Osteocyte (in vitro differentiated cells): ENCODE measurements at regions not wholly inside any gene's neighbourhood (a gene's known extent, or its start where the extent isn't known, plus 50 kb on each side); places are given as distances from the start of the nearest gene placed in this dataset.

Experiments
- DNase-seq: peaks from one replicate; pipeline ENCODE4 v3.0.0; 2021; ENCODE audit warnings: mixed read lengths; ENCODE audit not compliant: unreplicated experiment; ENCODE audit errors: extremely low spot score
- H3K27ac Mint-ChIP-seq: one replicate; pipeline ENCODE4 v1.8.0; 2021; ENCODE audit warnings: mild to moderate bottlenecking, mixed read lengths; ENCODE audit not compliant: unreplicated experiment
- H3K27me3 Mint-ChIP-seq: one replicate; pipeline ENCODE4 v1.8.0; 2021; ENCODE audit warnings: mixed read lengths; ENCODE audit not compliant: unreplicated experiment
- H3K36me3 Mint-ChIP-seq: one replicate; pipeline ENCODE4 v1.8.0; 2021; ENCODE audit warnings: mixed read lengths; ENCODE audit not compliant: unreplicated experiment
- H3K4me1 Mint-ChIP-seq: one replicate; pipeline ENCODE4 v1.8.0; 2021; ENCODE audit warnings: mixed read lengths; ENCODE audit not compliant: unreplicated experiment
- H3K4me3 Mint-ChIP-seq: one replicate; pipeline ENCODE4 v1.8.0; 2021; ENCODE audit warnings: mild to moderate bottlenecking, moderate library complexity, mixed read lengths; ENCODE audit not compliant: unreplicated experiment
- H3K9me3 Mint-ChIP-seq: one replicate; pipeline ENCODE4 v1.8.0; 2021; ENCODE audit warnings: mixed read lengths; ENCODE audit not compliant: unreplicated experiment
- CTCF ChIP-seq: fragments of 200-600 bp; sonication (generic); IDR thresholded peaks from 2 replicates; pipeline ENCODE4 v1.5.0; 2021; ENCODE audit warnings: antibody characterized with exemption, mild to moderate bottlenecking, moderate library complexity

GRCh38 chr14:53744857-53745256 lies 211.8 kb downstream of the BMP4 start:
- H3K9me3 Mint-ChIP-seq, result no peaks in the 10 kb centered on the region
- DNase-seq, result no peak
- H3K27ac Mint-ChIP-seq, result no peak overlapping the region
- peaks cover 15% of the 10 kb centered on the region for H3K4me1 Mint-ChIP-seq
- H3K27me3 Mint-ChIP-seq, result peaks cover 5% of the 10 kb centered on the region
- no peak for TF ChIP-seq CTCF
- no peak overlapping the region for H3K4me3 Mint-ChIP-seq
- no peaks in the 10 kb centered on the region for H3K36me3 Mint-ChIP-seq

GRCh38 chr14:53743371-53743770 lies 213.3 kb downstream of the BMP4 start:
- Mint-ChIP-seq H3K27ac (no peak overlapping the region), H3K4me3 (no peak overlapping the region), H3K27me3 (peaks cover 5% of the 10 kb centered on the region), H3K4me1 (peaks cover 15% of the 10 kb centered on the region), H3K9me3 (no peaks in the 10 kb centered on the region), H3K36me3 (no peaks in the 10 kb centered on the region)
- no peak for TF ChIP-seq CTCF
- DNase-seq, result no peak

DNA sequence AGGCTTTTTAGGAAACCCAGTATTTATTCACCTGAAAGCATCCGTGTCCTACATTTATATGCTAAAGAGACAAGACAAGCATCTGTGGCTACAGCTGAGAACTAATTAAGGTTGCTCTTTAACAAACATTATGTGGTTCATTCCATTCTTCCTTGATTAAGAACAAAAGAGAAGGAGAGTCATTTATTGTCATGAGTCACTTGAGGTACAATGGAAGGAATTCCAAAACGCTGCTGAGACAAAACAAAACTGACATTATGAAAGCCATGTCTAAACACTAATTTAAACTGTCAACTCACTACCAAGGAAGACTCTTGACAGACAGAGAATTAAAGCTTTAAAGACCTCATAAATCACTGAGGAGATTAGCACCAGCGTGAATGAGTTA lies 214.4 kb downstream of the BMP4 start:
- H3K4me1 Mint-ChIP-seq, result peaks cover 15% of the 10 kb centered on the region
- DNase-seq, result no peak
- no peaks in the 10 kb centered on the region for H3K36me3 Mint-ChIP-seq
- H3K4me3 Mint-ChIP-seq, result no peak overlapping the region
- H3K9me3 Mint-ChIP-seq, result no peaks in the 10 kb centered on the region
- H3K27me3 Mint-ChIP-seq, result peaks cover 5% of the 10 kb centered on the region
- no peak overlapping the region for H3K27ac Mint-ChIP-seq
- no peak for TF ChIP-seq CTCF

DNA sequence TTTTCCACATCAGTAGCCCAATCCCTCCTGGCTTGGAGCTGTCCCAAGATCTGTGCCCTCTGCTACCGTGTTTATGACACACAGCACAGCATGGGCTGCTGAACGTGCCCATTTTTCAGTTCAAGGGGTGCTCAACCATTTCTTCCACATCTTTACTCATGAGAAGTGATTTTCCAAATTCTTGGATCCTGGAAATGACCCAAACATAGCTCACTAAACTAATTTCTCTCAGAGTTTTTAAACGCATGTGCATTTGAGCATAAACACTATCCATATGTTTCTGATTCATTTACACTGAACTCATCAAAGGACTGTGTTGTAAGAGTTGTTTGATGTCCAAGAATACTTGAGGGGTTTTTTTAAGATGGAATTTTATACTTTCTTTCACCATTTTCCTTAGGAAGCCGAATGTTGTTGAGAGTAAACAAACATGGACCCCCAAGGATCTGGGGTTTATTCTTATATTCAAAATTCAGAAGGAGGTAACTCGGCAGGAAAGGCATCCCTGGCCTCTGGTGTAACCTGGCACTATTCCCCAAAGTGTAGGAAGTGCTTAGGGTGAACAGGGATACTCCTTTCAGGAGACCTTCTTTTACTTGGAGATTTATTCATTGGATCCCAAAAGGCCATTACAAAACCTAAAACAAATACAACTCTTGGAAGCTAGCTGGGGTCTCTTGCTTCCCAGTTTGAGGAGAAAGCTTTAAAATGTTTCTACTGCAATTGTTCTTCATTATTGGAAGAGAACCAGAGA lies 215.0 kb downstream of the BMP4 start:
- Mint-ChIP-seq H3K27me3 (peaks cover 5% of the 10 kb centered on the region), H3K27ac (no peak overlapping the region), H3K4me1 (peaks cover 15% of the 10 kb centered on the region), H3K36me3 (no peaks in the 10 kb centered on the region), H3K9me3 (no peaks in the 10 kb centered on the region), H3K4me3 (no peak overlapping the region)
- DNase-seq, result no peak
- no peak for TF ChIP-seq CTCF

- no peak for DNase-seq
- Mint-ChIP-seq H3K27me3 (peaks cover 5% of the 10 kb centered on the region), H3K36me3 (no peaks in the 10 kb centered on the region), H3K9me3 (no peaks in the 10 kb centered on the region), H3K4me1 (peaks cover 15% of the 10 kb centered on the region), H3K27ac (no peak overlapping the region), H3K4me3 (no peak overlapping the region)
- no peak for TF ChIP-seq CTCF
Measured at GRCh38 chr14:53740570-53740969, 216.1 kb downstream of the BMP4 start.
